ENCODE measurements at regions not wholly inside any gene's neighbourhood (a gene's known extent, or its start where the extent isn't known, plus 50 kb on each side); places are given as distances from the start of the nearest gene placed in this dataset.

GRCh38 chr21:20662514-20662913, 335.7 kb upstream of the NCAM2 start:
- TF ChIP-seq EZH2phosphoT487 (IDR thresholded peaks at IDR 0.05; ENCODE audit: borderline replicate concordance, low read depth, low read length): no peak
- no peak for TF ChIP-seq CTCF (conservative IDR thresholded peaks at IDR 0.05; ENCODE audit: low read length)

All from OCI-LY7 (cell line).